ENCODE measurements at regions not wholly inside any gene's neighbourhood (a gene's known extent, or its start where the extent isn't known, plus 50 kb on each side); places are given as distances from the start of the nearest gene placed in this dataset.

GRCh38 chr2:34030273-34030672, 431.2 kb upstream of the FAM98A start:
- Histone ChIP-seq H3K9me3 (ENCODE audit: control insufficient read depth, low read length) (no peaks in the 10 kb centered on the region), H3K4me3 (ENCODE audit: insufficient read depth, low read depth, low read length, poor library complexity, severe bottlenecking) (no peak overlapping the region), H3K36me3 (ENCODE audit: control insufficient read depth, insufficient read depth, low read length) (no peaks in the 10 kb centered on the region), H3K4me1 (ENCODE audit: control insufficient read depth, insufficient read depth, low read length, poor library complexity, severe bottlenecking) (no peaks in the 10 kb centered on the region), H3K27ac (ENCODE audit: insufficient read depth, low read length, poor library complexity, severe bottlenecking) (no peak overlapping the region), H3K27me3 (replicated peaks; ENCODE audit: control insufficient read depth, insufficient read depth, low read length, poor library complexity, severe bottlenecking) (no peaks in the 10 kb centered on the region)
- DNase-seq, result no peak

- Histone ChIP-seq H3K27me3 (replicated peaks; ENCODE audit: control insufficient read depth, insufficient read depth, low read length, poor library complexity, severe bottlenecking) (no peaks in the 10 kb centered on the region), H3K9me3 (ENCODE audit: control insufficient read depth, low read length) (no peaks in the 10 kb centered on the region), H3K4me1 (ENCODE audit: control insufficient read depth, insufficient read depth, low read length, poor library complexity, severe bottlenecking) (no peaks in the 10 kb centered on the region), H3K36me3 (ENCODE audit: control insufficient read depth, insufficient read depth, low read length) (no peaks in the 10 kb centered on the region), H3K4me3 (ENCODE audit: insufficient read depth, low read depth, low read length, poor library complexity, severe bottlenecking) (no peak overlapping the region), H3K27ac (ENCODE audit: insufficient read depth, low read length, poor library complexity, severe bottlenecking) (no peak overlapping the region)
- DNase-seq, result no peak
Measured at GRCh38 chr2:34029073-34029472, 430.0 kb upstream of the FAM98A start.

- Histone ChIP-seq H3K9me3 (ENCODE audit: control insufficient read depth, low read length) (no peaks in the 10 kb centered on the region), H3K27me3 (replicated peaks; ENCODE audit: control insufficient read depth, insufficient read depth, low read length, poor library complexity, severe bottlenecking) (no peaks in the 10 kb centered on the region), H3K27ac (ENCODE audit: insufficient read depth, low read length, poor library complexity, severe bottlenecking) (no peak overlapping the region), H3K4me1 (ENCODE audit: control insufficient read depth, insufficient read depth, low read length, poor library complexity, severe bottlenecking) (no peaks in the 10 kb centered on the region), H3K36me3 (ENCODE audit: control insufficient read depth, insufficient read depth, low read length) (no peaks in the 10 kb centered on the region), H3K4me3 (ENCODE audit: insufficient read depth, low read depth, low read length, poor library complexity, severe bottlenecking) (no peak overlapping the region)
- no peak for DNase-seq
Measured at GRCh38 chr2:34025196-34025595, 426.1 kb upstream of the FAM98A start.

GRCh38 chr2:34012715-34013302, 413.7 kb upstream of the FAM98A start:
- Histone ChIP-seq H3K4me1 (ENCODE audit: control insufficient read depth, insufficient read depth, low read length, poor library complexity, severe bottlenecking) (no peaks in the 10 kb centered on the region), H3K9me3 (ENCODE audit: control insufficient read depth, low read length) (no peaks in the 10 kb centered on the region), H3K36me3 (ENCODE audit: control insufficient read depth, insufficient read depth, low read length) (no peaks in the 10 kb centered on the region), H3K4me3 (ENCODE audit: insufficient read depth, low read depth, low read length, poor library complexity, severe bottlenecking) (no peak overlapping the region), H3K27me3 (replicated peaks; ENCODE audit: control insufficient read depth, insufficient read depth, low read length, poor library complexity, severe bottlenecking) (no peaks in the 10 kb centered on the region), H3K27ac (ENCODE audit: insufficient read depth, low read length, poor library complexity, severe bottlenecking) (no peak overlapping the region)
- no peak for DNase-seq

GRCh38 chr2:34011684-34012083, 412.6 kb upstream of the FAM98A start:
- no peak overlapping the region for H3K27ac ChIP-seq (ENCODE audit: insufficient read depth, low read length, poor library complexity, severe bottlenecking)
- H3K4me1 ChIP-seq (ENCODE audit: control insufficient read depth, insufficient read depth, low read length, poor library complexity, severe bottlenecking), result no peaks in the 10 kb centered on the region
- no peaks in the 10 kb centered on the region for H3K27me3 ChIP-seq (replicated peaks; ENCODE audit: control insufficient read depth, insufficient read depth, low read length, poor library complexity, severe bottlenecking)
- H3K36me3 ChIP-seq (ENCODE audit: control insufficient read depth, insufficient read depth, low read length), result no peaks in the 10 kb centered on the region
- H3K4me3 ChIP-seq (ENCODE audit: insufficient read depth, low read depth, low read length, poor library complexity, severe bottlenecking), result no peak overlapping the region
- no peaks in the 10 kb centered on the region for H3K9me3 ChIP-seq (ENCODE audit: control insufficient read depth, low read length)
- no peak for DNase-seq

- H3K4me1 ChIP-seq (ENCODE audit: control insufficient read depth, insufficient read depth, low read length, poor library complexity, severe bottlenecking), result no peaks in the 10 kb centered on the region
- DNase-seq, result no peak
Measured at GRCh38 chr2:34005901-34006300, 406.8 kb upstream of the FAM98A start.

GRCh38 chr2:34004936-34005335, 405.8 kb upstream of the FAM98A start:
- H3K9me3 ChIP-seq (ENCODE audit: control insufficient read depth, low read length), result no peaks in the 10 kb centered on the region
- DNase-seq, result no peak
- no peak overlapping the region for H3K27ac ChIP-seq (ENCODE audit: insufficient read depth, low read length, poor library complexity, severe bottlenecking)
- H3K27me3 ChIP-seq (replicated peaks; ENCODE audit: control insufficient read depth, insufficient read depth, low read length, poor library complexity, severe bottlenecking), result no peaks in the 10 kb centered on the region
- H3K36me3 ChIP-seq (ENCODE audit: control insufficient read depth, insufficient read depth, low read length), result no peaks in the 10 kb centered on the region
- no peaks in the 10 kb centered on the region for H3K4me1 ChIP-seq (ENCODE audit: control insufficient read depth, insufficient read depth, low read length, poor library complexity, severe bottlenecking)
- H3K4me3 ChIP-seq (ENCODE audit: insufficient read depth, low read depth, low read length, poor library complexity, severe bottlenecking), result no peak overlapping the region

More at GRCh38 chr2:34005901-34006300, 406.8 kb upstream of the FAM98A start:
- Histone ChIP-seq H3K4me3 (ENCODE audit: insufficient read depth, low read depth, low read length, poor library complexity, severe bottlenecking) (no peak overlapping the region), H3K36me3 (ENCODE audit: control insufficient read depth, insufficient read depth, low read length) (no peaks in the 10 kb centered on the region), H3K9me3 (ENCODE audit: control insufficient read depth, low read length) (no peaks in the 10 kb centered on the region), H3K27ac (ENCODE audit: insufficient read depth, low read length, poor library complexity, severe bottlenecking) (no peak overlapping the region), H3K27me3 (replicated peaks; ENCODE audit: control insufficient read depth, insufficient read depth, low read length, poor library complexity, severe bottlenecking) (no peaks in the 10 kb centered on the region)

GRCh38 chr2:34003795-34004194, 404.7 kb upstream of the FAM98A start:
- H3K9me3 ChIP-seq (ENCODE audit: control insufficient read depth, low read length), result no peaks in the 10 kb centered on the region
- no peak for DNase-seq
- no peak overlapping the region for H3K27ac ChIP-seq (ENCODE audit: insufficient read depth, low read length, poor library complexity, severe bottlenecking)
- H3K4me1 ChIP-seq (ENCODE audit: control insufficient read depth, insufficient read depth, low read length, poor library complexity, severe bottlenecking), result no peaks in the 10 kb centered on the region
- no peaks in the 10 kb centered on the region for H3K36me3 ChIP-seq (ENCODE audit: control insufficient read depth, insufficient read depth, low read length)
- H3K27me3 ChIP-seq (replicated peaks; ENCODE audit: control insufficient read depth, insufficient read depth, low read length, poor library complexity, severe bottlenecking), result no peaks in the 10 kb centered on the region
- no peak overlapping the region for H3K4me3 ChIP-seq (ENCODE audit: insufficient read depth, low read depth, low read length, poor library complexity, severe bottlenecking)

GRCh38 chr2:34001557-34001956, 402.5 kb upstream of the FAM98A start:
- peaks cover 8% of the 10 kb centered on the region for H3K9me3 ChIP-seq (ENCODE audit: control insufficient read depth, low read length)
- H3K27ac ChIP-seq (ENCODE audit: insufficient read depth, low read length, poor library complexity, severe bottlenecking), result no peak overlapping the region
- H3K4me3 ChIP-seq (ENCODE audit: insufficient read depth, low read depth, low read length, poor library complexity, severe bottlenecking), result no peak overlapping the region
- no peaks in the 10 kb centered on the region for H3K36me3 ChIP-seq (ENCODE audit: control insufficient read depth, insufficient read depth, low read length)
- no peaks in the 10 kb centered on the region for H3K27me3 ChIP-seq (replicated peaks; ENCODE audit: control insufficient read depth, insufficient read depth, low read length, poor library complexity, severe bottlenecking)
- DNase-seq, result no peak
- H3K4me1 ChIP-seq (ENCODE audit: control insufficient read depth, insufficient read depth, low read length, poor library complexity, severe bottlenecking), result no peaks in the 10 kb centered on the region

GRCh38 chr2:33984131-33984530, 385.0 kb upstream of the FAM98A start:
- no peaks in the 10 kb centered on the region for H3K27me3 ChIP-seq (replicated peaks; ENCODE audit: control insufficient read depth, insufficient read depth, low read length, poor library complexity, severe bottlenecking)
- H3K9me3 ChIP-seq (ENCODE audit: control insufficient read depth, low read length), result no peaks in the 10 kb centered on the region
- DNase-seq, result no peak
- H3K4me3 ChIP-seq (ENCODE audit: insufficient read depth, low read depth, low read length, poor library complexity, severe bottlenecking), result no peak overlapping the region
- H3K27ac ChIP-seq (ENCODE audit: insufficient read depth, low read length, poor library complexity, severe bottlenecking), result no peak overlapping the region
- no peaks in the 10 kb centered on the region for H3K4me1 ChIP-seq (ENCODE audit: control insufficient read depth, insufficient read depth, low read length, poor library complexity, severe bottlenecking)
- H3K36me3 ChIP-seq (ENCODE audit: control insufficient read depth, insufficient read depth, low read length), result no peaks in the 10 kb centered on the region
